Skin of body (tissue), 2 donors: ENCODE measurements at regions not wholly inside any gene's neighbourhood (a gene's known extent, or its start where the extent isn't known, plus 50 kb on each side); places are given as distances from the start of the nearest gene placed in this dataset. TPM values are rescaled to one million over a fixed set of nuclear protein-coding genes. Genes with fewer than 3 reads are reported as not detected.
"Not testable (repeated sequence)": the region's sequence is repeated elsewhere in the genome, so short reads cannot be mapped to it uniquely, and the experiment has no call there.

Experiments
- DNase-seq: peaks from one replicate; lab custom pipeline; 2025; lab: John Stamatoyannopoulos, UW
- small RNA-seq: library from RNA; depleted of rRNA; stranded (forward); fragments of <200 nt; gene quantifications from one replicate; pipeline ENCODE3, GENCODE V24; 2014; ENCODE audit warnings: low replicate concordance

GRCh38 chr6:71198908-71199307 lies 89.7 kb upstream of the OGFRL1 start:
- DNase-seq = no peak

- DNase-seq = no peak
Observed at GRCh38 chr6:71199736-71200135, 88.9 kb upstream of the OGFRL1 start.

GRCh38 chr6:71203206-71203605 lies 85.4 kb upstream of the OGFRL1 start:
- no peak for DNase-seq

GRCh38 chr6:71204741-71205140 lies 83.9 kb upstream of the OGFRL1 start:
- DNase-seq = no peak

- DNase-seq = no peak
Observed at GRCh38 chr6:71205336-71205956, 83.2 kb upstream of the OGFRL1 start.

GRCh38 chr6:71206089-71206488 lies 82.5 kb upstream of the OGFRL1 start:
- no peak for DNase-seq

- DNase-seq = no peak
Observed at GRCh38 chr6:71209206-71209605, 79.4 kb upstream of the OGFRL1 start.

GRCh38 chr6:71209626-71210025 lies 79.0 kb upstream of the OGFRL1 start:
- no peak for DNase-seq

- DNase-seq = no peak
Observed at GRCh38 chr6:71211799-71212198, 76.8 kb upstream of the OGFRL1 start.

- no peak for DNase-seq
Observed at GRCh38 chr6:71220466-71220865, 68.1 kb upstream of the OGFRL1 start.

- no peak for DNase-seq
Observed at GRCh38 chr6:71222671-71223070, 65.9 kb upstream of the OGFRL1 start.

GRCh38 chr6:71224011-71224410 lies 64.6 kb upstream of the OGFRL1 start:
- DNase-seq = no peak

GRCh38 chr6:71226151-71226550 lies 62.5 kb upstream of the OGFRL1 start:
- DNase-seq = no peak

- no peak for DNase-seq
Observed at GRCh38 chr6:71228461-71229041, 60.1 kb upstream of the OGFRL1 start.

GRCh38 chr6:71229477-71229876 lies 59.1 kb upstream of the OGFRL1 start:
- no peak for DNase-seq

GRCh38 chr6:71232890-71233289 lies 55.7 kb upstream of the OGFRL1 start:
- not testable (repeated sequence) for DNase-seq

- DNase-seq = no peak
Observed at GRCh38 chr6:71236926-71237434, 51.6 kb upstream of the OGFRL1 start.

GRCh38 chr6:71238351-71238750 lies 50.3 kb upstream of the OGFRL1 start:
- DNase-seq = no peak

Small RNA genes lying in the stretch of these regions (small RNA-seq; reads per million reads assigned to genes)
- not detected for gene RF00012
- not detected for gene RNU6-411P
